ENCODE measurements at regions not wholly inside any gene's neighbourhood (a gene's known extent, or its start where the extent isn't known, plus 50 kb on each side); places are given as distances from the start of the nearest gene placed in this dataset.

GRCh38 chr15:49737127-49737526 lies 116.3 kb downstream of the DTWD1 start:
- no peak for DNase-seq (ENCODE audit: low spot score in 2 of 2)

DNA sequence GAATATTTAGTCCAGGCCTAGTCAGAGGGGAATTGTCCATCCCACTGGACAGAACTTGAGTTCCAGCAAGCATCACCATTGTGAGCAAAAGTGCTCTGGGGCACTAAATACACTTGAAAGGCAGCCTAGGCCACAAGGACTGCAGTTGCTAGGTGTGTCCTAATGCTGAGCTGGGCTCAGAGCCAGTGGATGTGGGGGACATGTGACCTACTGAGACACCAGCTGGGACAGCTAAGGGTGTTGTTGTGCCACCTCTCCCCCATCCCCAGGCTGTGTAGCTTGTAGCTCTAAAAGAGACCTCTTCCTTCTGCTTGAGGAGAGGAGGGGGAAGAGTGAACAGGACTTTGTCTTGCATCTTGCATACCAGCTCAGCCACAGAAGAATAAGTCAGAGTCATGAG lies 120.9 kb downstream of the DTWD1 start:
- DNase-seq (ENCODE audit: low spot score in 2 of 2): no peak
- Histone ChIP-seq H3K27me3 (no peaks in the 10 kb centered on the region), H3K4me1 (no peaks in the 10 kb centered on the region), H3K36me3 (no peaks in the 10 kb centered on the region), H3K9me3 (no peaks in the 10 kb centered on the region), H3K27ac (no peak overlapping the region), H3K4me3 (no peak overlapping the region)
- TF ChIP-seq EP300 (IDR thresholded peaks at IDR 0.05) (no peak), POLR2A (IDR thresholded peaks at IDR 0.05) (no peak), POLR2AphosphoS5 (IDR thresholded peaks at IDR 0.05) (no peak)
- TF ChIP-seq, protein P1, sequence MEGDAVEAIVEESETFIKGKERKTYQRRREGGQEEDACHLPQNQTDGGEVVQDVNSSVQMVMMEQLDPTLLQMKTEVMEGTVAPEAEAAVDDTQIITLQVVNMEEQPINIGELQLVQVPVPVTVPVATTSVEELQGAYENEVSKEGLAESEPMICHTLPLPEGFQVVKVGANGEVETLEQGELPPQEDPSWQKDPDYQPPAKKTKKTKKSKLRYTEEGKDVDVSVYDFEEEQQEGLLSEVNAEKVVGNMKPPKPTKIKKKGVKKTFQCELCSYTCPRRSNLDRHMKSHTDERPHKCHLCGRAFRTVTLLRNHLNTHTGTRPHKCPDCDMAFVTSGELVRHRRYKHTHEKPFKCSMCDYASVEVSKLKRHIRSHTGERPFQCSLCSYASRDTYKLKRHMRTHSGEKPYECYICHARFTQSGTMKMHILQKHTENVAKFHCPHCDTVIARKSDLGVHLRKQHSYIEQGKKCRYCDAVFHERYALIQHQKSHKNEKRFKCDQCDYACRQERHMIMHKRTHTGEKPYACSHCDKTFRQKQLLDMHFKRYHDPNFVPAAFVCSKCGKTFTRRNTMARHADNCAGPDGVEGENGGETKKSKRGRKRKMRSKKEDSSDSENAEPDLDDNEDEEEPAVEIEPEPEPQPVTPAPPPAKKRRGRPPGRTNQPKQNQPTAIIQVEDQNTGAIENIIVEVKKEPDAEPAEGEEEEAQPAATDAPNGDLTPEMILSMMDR (IDR thresholded peaks at IDR 0.05): no peak

More at GRCh38 chr15:49737127-49737526, 116.3 kb downstream of the DTWD1 start:
- Histone ChIP-seq H3K27me3 (no peaks in the 10 kb centered on the region), H3K4me3 (no peak overlapping the region), H3K9me3 (no peaks in the 10 kb centered on the region), H3K27ac (no peak overlapping the region), H3K36me3 (no peaks in the 10 kb centered on the region), H3K4me1 (no peaks in the 10 kb centered on the region)
- TF ChIP-seq EP300 (IDR thresholded peaks at IDR 0.05) (no peak), POLR2A (IDR thresholded peaks at IDR 0.05) (no peak), POLR2AphosphoS5 (IDR thresholded peaks at IDR 0.05) (no peak)
- TF ChIP-seq, protein P1 (IDR thresholded peaks at IDR 0.05): no peak

DNA sequence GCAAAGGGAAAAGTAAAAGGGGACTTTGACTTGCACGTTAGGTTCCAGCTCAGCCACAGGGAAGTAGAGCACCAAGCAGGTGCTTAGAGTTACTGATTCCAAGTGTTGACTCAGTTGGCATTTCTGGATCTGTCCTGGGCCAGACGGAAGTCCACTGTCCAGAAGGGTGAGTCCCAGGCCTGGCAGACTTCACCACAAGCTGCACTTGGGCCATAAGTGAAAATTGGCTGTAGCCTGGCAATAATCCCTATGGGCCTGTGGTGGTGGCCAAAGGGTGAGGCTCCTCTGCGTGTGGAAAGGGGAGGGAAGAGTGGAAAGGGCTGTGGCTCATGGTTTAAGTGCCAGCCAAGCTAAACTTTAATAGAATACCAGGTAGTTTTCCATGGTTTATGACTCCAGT lies 121.5 kb downstream of the DTWD1 start:
- Histone ChIP-seq H3K27ac (no peak overlapping the region), H3K4me1 (no peaks in the 10 kb centered on the region), H3K36me3 (no peaks in the 10 kb centered on the region), H3K9me3 (no peaks in the 10 kb centered on the region), H3K4me3 (no peak overlapping the region), H3K27me3 (no peaks in the 10 kb centered on the region)
- DNase-seq (ENCODE audit: low spot score in 2 of 2): no peak
- 48% methylated on average over 3 of the region's 3 CpGs for WGBS
- TF ChIP-seq EP300 (IDR thresholded peaks at IDR 0.05) (no peak), POLR2A (IDR thresholded peaks at IDR 0.05) (no peak), POLR2AphosphoS5 (IDR thresholded peaks at IDR 0.05) (no peak)
- TF ChIP-seq, protein P1 (IDR thresholded peaks at IDR 0.05): no peak

GRCh38 chr15:49747340-49747739 lies 126.5 kb downstream of the DTWD1 start:
- Histone ChIP-seq H3K4me1 (peaks cover 3% of the 10 kb centered on the region), H3K36me3 (no peaks in the 10 kb centered on the region), H3K27ac (no peak overlapping the region), H3K27me3 (no peaks in the 10 kb centered on the region), H3K4me3 (no peak overlapping the region), H3K9me3 (no peaks in the 10 kb centered on the region)
- no peak for TF ChIP-seq EP300 (IDR thresholded peaks at IDR 0.05)
- TF ChIP-seq, protein P1 (IDR thresholded peaks at IDR 0.05): no peak
- TF ChIP-seq POLR2A (IDR thresholded peaks at IDR 0.05): no peak
- no peak for TF ChIP-seq POLR2AphosphoS5 (IDR thresholded peaks at IDR 0.05)
- no peak for DNase-seq (ENCODE audit: low spot score in 2 of 2)
- 59% methylated on average over 1 of the region's 1 CpG for WGBS

- TF ChIP-seq, protein P1 (IDR thresholded peaks at IDR 0.05): no peak
- no peak for TF ChIP-seq POLR2AphosphoS5 (IDR thresholded peaks at IDR 0.05)
- TF ChIP-seq EP300 (IDR thresholded peaks at IDR 0.05): no peak
- no peak for TF ChIP-seq POLR2A (IDR thresholded peaks at IDR 0.05)
Observed at GRCh38 chr15:49748791-49749190, 127.9 kb downstream of the DTWD1 start.

More at GRCh38 chr15:49748791-49749190, 127.9 kb downstream of the DTWD1 start:
- Histone ChIP-seq H3K9me3 (no peaks in the 10 kb centered on the region), H3K27me3 (no peaks in the 10 kb centered on the region), H3K4me3 (no peak overlapping the region), H3K4me1 (peaks cover 3% of the 10 kb centered on the region), H3K27ac (no peak overlapping the region), H3K36me3 (no peaks in the 10 kb centered on the region)
- WGBS: 59% methylated on average over 2 of the region's 2 CpGs
- no peak for DNase-seq (ENCODE audit: low spot score in 2 of 2)
